ENCODE measurements at regions not wholly inside any gene's neighbourhood (a gene's known extent, or its start where the extent isn't known, plus 50 kb on each side); places are given as distances from the start of the nearest gene placed in this dataset.

DNA sequence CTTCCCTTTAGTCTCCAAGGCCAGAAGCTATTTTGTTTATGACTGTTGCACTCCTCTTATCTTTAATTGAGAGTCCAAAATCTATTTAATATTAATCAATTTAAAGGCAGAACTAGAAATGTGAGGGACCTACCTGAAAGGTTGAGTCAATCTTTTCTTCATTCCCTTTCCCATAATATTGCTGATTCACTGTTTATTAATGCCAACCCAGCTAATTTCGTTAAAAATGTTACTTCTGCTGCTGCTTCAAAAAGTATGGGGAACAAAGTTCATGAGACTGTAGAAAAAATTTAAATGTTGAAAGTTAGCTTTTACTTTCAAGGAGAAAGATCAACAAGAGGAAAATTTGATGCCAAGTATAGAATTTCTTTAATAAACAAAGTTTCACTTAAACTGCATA is 365.3 kb downstream of the TENT5A start:
- no peak for DNase-seq (ENCODE audit: low spot score)
- TF ChIP-seq, protein P1, sequence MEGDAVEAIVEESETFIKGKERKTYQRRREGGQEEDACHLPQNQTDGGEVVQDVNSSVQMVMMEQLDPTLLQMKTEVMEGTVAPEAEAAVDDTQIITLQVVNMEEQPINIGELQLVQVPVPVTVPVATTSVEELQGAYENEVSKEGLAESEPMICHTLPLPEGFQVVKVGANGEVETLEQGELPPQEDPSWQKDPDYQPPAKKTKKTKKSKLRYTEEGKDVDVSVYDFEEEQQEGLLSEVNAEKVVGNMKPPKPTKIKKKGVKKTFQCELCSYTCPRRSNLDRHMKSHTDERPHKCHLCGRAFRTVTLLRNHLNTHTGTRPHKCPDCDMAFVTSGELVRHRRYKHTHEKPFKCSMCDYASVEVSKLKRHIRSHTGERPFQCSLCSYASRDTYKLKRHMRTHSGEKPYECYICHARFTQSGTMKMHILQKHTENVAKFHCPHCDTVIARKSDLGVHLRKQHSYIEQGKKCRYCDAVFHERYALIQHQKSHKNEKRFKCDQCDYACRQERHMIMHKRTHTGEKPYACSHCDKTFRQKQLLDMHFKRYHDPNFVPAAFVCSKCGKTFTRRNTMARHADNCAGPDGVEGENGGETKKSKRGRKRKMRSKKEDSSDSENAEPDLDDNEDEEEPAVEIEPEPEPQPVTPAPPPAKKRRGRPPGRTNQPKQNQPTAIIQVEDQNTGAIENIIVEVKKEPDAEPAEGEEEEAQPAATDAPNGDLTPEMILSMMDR (IDR thresholded peaks at IDR 0.05; ENCODE audit: extremely low read depth, missing control alignments), result no peak

DNA sequence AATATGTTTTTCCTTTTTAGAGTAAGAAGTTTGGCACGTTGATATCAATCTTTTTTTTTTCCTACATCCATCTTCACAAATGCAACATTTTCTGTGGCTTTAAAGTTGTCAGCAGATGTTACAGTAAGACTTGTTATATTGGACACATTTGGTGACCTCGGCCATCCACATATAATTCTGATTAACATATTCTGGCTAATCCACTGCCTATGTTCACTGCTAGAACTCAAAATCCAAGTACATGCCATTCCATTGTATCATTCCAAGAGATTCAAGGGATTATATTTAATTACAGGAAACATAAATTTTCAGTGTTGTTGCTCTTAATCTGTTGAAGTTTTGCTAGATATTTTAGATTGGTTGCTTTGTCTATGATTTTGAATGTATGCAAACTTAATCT is 367.6 kb downstream of the TENT5A start:
- TF ChIP-seq, protein P1 (IDR thresholded peaks at IDR 0.05; ENCODE audit: extremely low read depth, missing control alignments), result no peak
- DNase-seq (ENCODE audit: low spot score), result no peak

DNA sequence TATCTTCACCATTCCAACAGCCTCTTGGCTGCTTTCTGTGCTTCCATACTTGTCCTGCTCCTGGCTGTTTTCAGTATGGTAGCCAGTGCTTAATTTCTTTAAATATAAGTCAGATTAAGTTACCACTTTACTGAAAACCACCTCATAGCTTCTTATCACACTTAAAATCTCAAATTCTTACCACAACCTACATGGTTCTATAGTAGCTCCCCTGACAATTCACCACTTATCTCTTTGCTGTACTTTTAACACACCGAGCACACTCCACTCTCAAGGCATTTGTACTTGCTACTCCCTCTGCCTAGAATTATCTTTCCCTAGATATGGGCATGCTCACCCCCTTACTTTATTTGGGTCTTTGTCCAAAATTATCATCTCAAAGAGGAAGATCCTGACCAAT is 369.0 kb downstream of the TENT5A start:
- DNase-seq (ENCODE audit: low spot score), result no peak
- TF ChIP-seq, protein P1 (IDR thresholded peaks at IDR 0.05; ENCODE audit: extremely low read depth, missing control alignments), result no peak

DNA sequence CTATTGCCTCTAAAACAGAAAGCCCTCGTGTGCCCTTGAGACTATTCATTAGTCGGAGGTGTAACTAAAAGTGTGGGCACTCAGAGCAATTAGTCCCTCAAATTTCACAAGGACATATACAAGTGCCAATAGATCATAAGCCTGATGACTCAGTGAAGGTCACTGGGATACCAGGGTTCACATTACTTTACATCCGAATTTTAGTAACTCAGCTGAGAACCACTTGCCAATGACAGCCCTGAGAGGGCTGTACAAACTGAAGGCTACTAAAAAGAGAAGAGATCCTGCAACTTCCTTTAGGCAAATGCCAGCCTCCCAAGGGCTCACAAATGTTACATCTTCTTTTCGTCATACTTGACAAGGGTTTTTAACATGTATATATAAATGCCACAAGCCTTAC is 369.6 kb downstream of the TENT5A start:
- no peak for DNase-seq (ENCODE audit: low spot score)
- TF ChIP-seq, protein P1 (IDR thresholded peaks at IDR 0.05; ENCODE audit: extremely low read depth, missing control alignments), result no peak

DNA sequence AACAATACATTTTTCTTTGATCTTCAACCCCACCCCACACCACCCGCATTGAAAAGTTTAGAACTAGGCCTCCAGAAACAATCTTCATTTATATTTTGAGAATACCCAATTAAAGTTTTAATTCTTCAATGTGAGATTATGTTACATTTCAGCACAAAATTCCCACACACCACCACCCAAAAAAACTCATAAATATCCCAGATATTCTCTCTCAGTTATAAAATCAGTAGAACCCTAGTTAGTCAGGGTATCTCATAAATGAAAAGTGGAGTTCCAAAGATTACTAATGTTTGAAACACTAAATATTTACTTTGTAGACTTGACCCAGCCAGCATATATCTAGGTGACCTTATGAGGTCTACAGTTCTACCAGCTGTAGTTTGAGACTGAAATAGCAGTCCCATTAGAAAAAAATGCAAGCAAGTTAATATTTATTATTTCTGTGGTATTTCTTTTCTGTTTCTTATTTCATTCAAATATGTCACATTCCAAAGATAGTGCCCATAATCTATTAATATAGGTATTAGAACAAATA is 371.0 kb downstream of the TENT5A start:
- no peak for DNase-seq (ENCODE audit: low spot score)
- TF ChIP-seq, protein P1 (IDR thresholded peaks at IDR 0.05; ENCODE audit: extremely low read depth, missing control alignments), result no peak

DNA sequence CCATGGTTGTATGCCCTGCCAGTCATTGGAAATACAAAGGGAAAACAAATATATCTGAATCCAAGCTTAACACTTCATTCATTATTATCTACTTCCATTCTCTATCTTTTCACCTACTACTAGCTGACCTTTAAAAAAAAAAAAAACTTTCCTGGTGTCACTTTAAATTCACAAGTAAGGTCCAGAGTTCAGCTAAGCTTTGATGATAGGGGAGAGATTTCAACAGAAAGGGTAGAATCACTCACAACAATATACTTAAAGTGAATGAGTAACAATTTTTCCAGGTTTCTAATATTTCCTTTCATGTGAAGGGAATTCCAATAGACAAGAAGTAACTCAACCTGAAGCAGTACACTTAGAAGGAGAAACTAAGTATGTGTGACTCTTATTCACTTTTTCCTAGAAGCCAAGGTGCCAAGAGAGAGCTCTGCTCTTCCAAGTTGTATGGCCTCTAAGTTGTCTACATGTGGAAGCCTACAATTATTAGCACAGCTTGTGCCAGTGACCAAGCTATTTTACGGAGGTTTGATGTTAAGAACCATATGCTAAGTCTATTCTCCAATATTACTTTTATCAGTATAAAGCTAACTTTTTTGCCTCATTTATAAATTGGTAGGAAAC is 371.7 kb downstream of the TENT5A start:
- TF ChIP-seq, protein P1 (IDR thresholded peaks at IDR 0.05; ENCODE audit: extremely low read depth, missing control alignments), result no peak

DNA sequence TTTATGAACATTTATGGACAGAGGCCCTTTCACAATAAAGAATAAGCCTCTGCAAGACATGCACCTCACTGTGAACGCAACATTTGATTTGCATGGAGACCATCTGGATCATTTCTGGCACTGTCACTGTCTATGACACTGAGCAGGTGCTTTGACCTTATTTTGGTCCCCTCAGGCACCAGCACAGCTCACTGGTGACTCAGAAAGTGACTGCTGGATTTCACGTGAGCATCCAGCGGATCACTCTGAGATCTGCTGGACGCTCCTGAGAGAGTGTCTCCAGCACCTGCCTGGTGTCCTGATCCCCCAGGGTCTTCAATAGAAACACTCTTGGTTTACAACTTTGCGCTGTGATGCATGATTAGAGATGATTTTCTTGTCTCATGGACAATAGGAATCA is 375.7 kb downstream of the TENT5A start:
- no peak for DNase-seq (ENCODE audit: low spot score)
- TF ChIP-seq, protein P1 (IDR thresholded peaks at IDR 0.05; ENCODE audit: extremely low read depth, missing control alignments), result no peak

More for the DNA sequence above, 371.7 kb downstream of the TENT5A start:
- no peak for DNase-seq (ENCODE audit: low spot score)

Measured in GM20000 (cell line).